Karpas-422 (cell line): ENCODE measurements at regions not wholly inside any gene's neighbourhood (a gene's known extent, or its start where the extent isn't known, plus 50 kb on each side); places are given as distances from the start of the nearest gene placed in this dataset.
"Not testable (repeated sequence)": the region's sequence is repeated elsewhere in the genome, so short reads cannot be mapped to it uniquely, and the experiment has no call there.

Experiments
- DNase-seq: peaks from one replicate; pipeline ENCODE4 v3.0.0-alpha.2; 2015
- H2AFZ ChIP-seq: fragments of 200-600 bp; sonication (generic); 2 replicates; pipeline ENCODE4 v1.6.1; 2014; ENCODE audit warnings: antibody characterized with exemption, low read length, mixed read lengths
- H3K27ac ChIP-seq: fragments of 200-600 bp; sonication (generic); 2 replicates; pipeline ENCODE4 v1.5.1; 2014; ENCODE audit warnings: mild to moderate bottlenecking, low read length, moderate library complexity
- H3K27me3 ChIP-seq: fragments of 200-600 bp; sonication (generic); 2 replicates; pipeline ENCODE4 v1.6.1; 2014; ENCODE audit warnings: low read length, mixed read lengths
- H3K36me3 ChIP-seq: fragments of 200-600 bp; sonication (generic); 2 replicates; pipeline ENCODE4 v1.6.1; 2014; ENCODE audit warnings: low read length, mixed read lengths; ENCODE audit not compliant: insufficient read depth
- H3K4me1 ChIP-seq: fragments of 200-600 bp; sonication (generic); 2 replicates; pipeline ENCODE4 v1.6.1; 2014; ENCODE audit warnings: mild to moderate bottlenecking, low read length, mixed read lengths
- H3K4me2 ChIP-seq: fragments of 200-600 bp; sonication (generic); 2 replicates; pipeline ENCODE4 v1.6.1; 2014; ENCODE audit warnings: low read length, low read depth, mild to moderate bottlenecking; ENCODE audit not compliant: poor library complexity, severe bottlenecking
- H3K4me3 ChIP-seq: fragments of 200-600 bp; sonication (generic); 2 replicates; pipeline ENCODE4 v1.5.1; 2014; ENCODE audit warnings: mild to moderate bottlenecking, antibody characterized with exemption, low read length, mixed read lengths
- H3K79me2 ChIP-seq: fragments of 200-600 bp; sonication (generic); 2 replicates; pipeline ENCODE4 v1.6.1; 2014; ENCODE audit warnings: mild to moderate bottlenecking, low read length, mixed read lengths
- H3K9ac ChIP-seq: fragments of 200-600 bp; sonication (generic); 2 replicates; pipeline ENCODE4 v1.6.0; 2014; ENCODE audit warnings: low read length
- H3K9me2 ChIP-seq: fragments of 200-600 bp; sonication (generic), shearing (Covaris generic); replicated peaks from 2 replicates; pipeline ENCODE4 v1.6.0; 2014; ENCODE audit warnings: mild to moderate bottlenecking, low read length, moderate library complexity; ENCODE audit not compliant: insufficient read depth
- H3K9me3 ChIP-seq: fragments of 300-700, 200-600 bp; sonication (generic); 2 replicates; pipeline ENCODE4 v1.6.1; 2014; ENCODE audit warnings: low read length, mixed read lengths
- H4K20me1 ChIP-seq: fragments of 200-600 bp; sonication (generic); 2 replicates; pipeline ENCODE4 v1.6.1; 2014; ENCODE audit warnings: mild to moderate bottlenecking, antibody characterized with exemption, low read length, low read depth; ENCODE audit not compliant: insufficient read depth

DNA sequence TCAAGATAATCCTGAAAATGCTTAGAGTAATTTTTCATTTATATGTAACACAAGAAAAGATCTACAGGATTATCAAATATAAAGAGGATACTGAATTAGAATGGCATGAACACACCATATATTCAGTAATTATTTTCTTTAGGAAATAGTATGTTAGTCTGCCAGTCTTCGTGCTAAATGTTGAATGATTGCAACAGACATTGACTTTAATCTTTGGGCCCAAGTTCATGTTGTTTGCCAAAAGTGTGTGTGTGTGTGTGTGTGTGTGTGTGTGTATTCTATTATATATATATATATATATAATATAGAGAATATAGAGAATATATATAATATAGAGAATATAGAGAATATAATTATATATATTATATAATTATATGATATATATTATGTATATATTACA is 186.6 kb downstream of the TMEM47 start:
- no peaks in the 10 kb centered on the region for H3K79me2 ChIP-seq
- no peaks in the 10 kb centered on the region for H3K4me1 ChIP-seq
- H3K4me3 ChIP-seq = no peak overlapping the region
- no peaks in the 10 kb centered on the region for H3K36me3 ChIP-seq
- no peak overlapping the region for H2AFZ ChIP-seq
- no peak overlapping the region for H3K4me2 ChIP-seq
- H3K27me3 ChIP-seq = no peaks in the 10 kb centered on the region
- H3K9ac ChIP-seq = no peak overlapping the region
- DNase-seq = no peak
- H3K27ac ChIP-seq = no peak overlapping the region
- no peaks in the 10 kb centered on the region for H4K20me1 ChIP-seq
- no peaks in the 10 kb centered on the region for H3K9me2 ChIP-seq
- H3K9me3 ChIP-seq = peaks cover 6% of the 10 kb centered on the region; the same call in 1 of the 2 replicates

- Histone ChIP-seq H3K27me3 (no peaks in the 10 kb centered on the region), H4K20me1 (no peaks in the 10 kb centered on the region), H3K9ac (no peak overlapping the region), H3K36me3 (no peaks in the 10 kb centered on the region), H3K4me2 (no peak overlapping the region), H2AFZ (no peak overlapping the region), H3K9me2 (no peaks in the 10 kb centered on the region), H3K79me2 (no peaks in the 10 kb centered on the region), H3K4me1 (no peaks in the 10 kb centered on the region), H3K9me3 (peaks cover 13% of the 10 kb centered on the region), H3K4me3 (no peak overlapping the region), H3K27ac (no peak overlapping the region)
- no peak for DNase-seq
Observed at GRCh38 chrX:34467437-34467836, 189.6 kb downstream of the TMEM47 start.

- not testable (repeated sequence) for H4K20me1 ChIP-seq, H3K4me3 ChIP-seq, H3K79me2 ChIP-seq, DNase-seq, H3K36me3 ChIP-seq, H3K9ac ChIP-seq, H3K4me1 ChIP-seq, H3K9me2 ChIP-seq, H2AFZ ChIP-seq, H3K27me3 ChIP-seq, H3K27ac ChIP-seq, H3K4me2 ChIP-seq
- H3K9me3 ChIP-seq = peaks cover 16% of the 10 kb centered on the region
Observed at GRCh38 chrX:34463220-34463619, 193.9 kb downstream of the TMEM47 start.

- not testable (repeated sequence) for H3K79me2 ChIP-seq, H4K20me1 ChIP-seq, H3K27me3 ChIP-seq, H3K27ac ChIP-seq, H3K9me2 ChIP-seq, H3K9ac ChIP-seq, H3K4me3 ChIP-seq, H3K4me1 ChIP-seq, H2AFZ ChIP-seq, DNase-seq, H3K4me2 ChIP-seq, H3K36me3 ChIP-seq
- H3K9me3 ChIP-seq = peaks cover 31% of the 10 kb centered on the region
Observed at GRCh38 chrX:34457850-34458249, 199.2 kb downstream of the TMEM47 start.

DNA sequence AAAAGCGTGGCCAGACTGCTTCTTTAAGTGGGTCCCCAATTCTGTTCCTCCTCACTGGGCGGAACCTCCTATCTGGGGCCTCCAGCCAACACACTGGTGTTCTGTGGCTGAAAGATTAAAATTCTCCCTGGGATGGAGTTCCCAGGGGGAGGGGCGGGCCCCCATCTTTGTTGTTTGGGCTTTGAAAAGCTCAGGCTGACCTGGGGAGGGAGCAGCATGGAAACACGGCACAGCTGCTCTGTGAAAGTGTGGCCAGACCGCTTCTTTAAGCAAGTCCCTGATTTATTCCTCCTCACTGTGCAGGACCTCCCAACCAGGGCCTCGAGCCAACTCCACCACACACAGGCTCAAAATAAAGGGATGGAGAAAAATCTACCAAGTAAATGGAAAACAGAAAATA is 219.5 kb downstream of the TMEM47 start:
- Histone ChIP-seq H3K4me1 (no peaks in the 10 kb centered on the region), H3K4me3 (no peak overlapping the region), H3K4me2 (no peak overlapping the region), H3K9ac (no peak overlapping the region), H3K9me3 (peaks cover 18% of the 10 kb centered on the region), H3K27ac (no peak overlapping the region), H2AFZ (no peak overlapping the region), H3K27me3 (no peaks in the 10 kb centered on the region), H3K36me3 (no peaks in the 10 kb centered on the region), H4K20me1 (no peaks in the 10 kb centered on the region), H3K9me2 (no peaks in the 10 kb centered on the region), H3K79me2 (no peaks in the 10 kb centered on the region)
- DNase-seq = no peak

- Histone ChIP-seq H3K27me3 (no peaks in the 10 kb centered on the region), H3K9ac (no peak overlapping the region), H3K79me2 (no peaks in the 10 kb centered on the region), H3K4me3 (no peak overlapping the region), H3K27ac (no peak overlapping the region), H3K9me3 (peaks cover 20% of the 10 kb centered on the region; the same call in 1 of the 2 replicates), H2AFZ (no peak overlapping the region), H3K9me2 (no peaks in the 10 kb centered on the region), H3K4me1 (no peaks in the 10 kb centered on the region), H3K4me2 (no peak overlapping the region), H3K36me3 (no peaks in the 10 kb centered on the region), H4K20me1 (no peaks in the 10 kb centered on the region)
- DNase-seq = no peak
Observed at GRCh38 chrX:34426334-34426733, 230.8 kb downstream of the TMEM47 start.

- Histone ChIP-seq H3K79me2 (no peaks in the 10 kb centered on the region), H3K4me3 (no peak overlapping the region), H3K27me3 (no peaks in the 10 kb centered on the region), H3K4me2 (no peak overlapping the region), H4K20me1 (no peaks in the 10 kb centered on the region), H3K9ac (no peak overlapping the region), H3K36me3 (no peaks in the 10 kb centered on the region), H3K9me3 (peaks cover 12% of the 10 kb centered on the region), H3K9me2 (no peaks in the 10 kb centered on the region), H3K27ac (no peak overlapping the region), H2AFZ (no peak overlapping the region), H3K4me1 (no peaks in the 10 kb centered on the region)
- DNase-seq = no peak
Observed at GRCh38 chrX:34406580-34406979, 250.5 kb downstream of the TMEM47 start.

GRCh38 chrX:34404386-34405070 is 252.6 kb downstream of the TMEM47 start:
- H3K9me3 ChIP-seq = peaks cover 12% of the 10 kb centered on the region
- H4K20me1 ChIP-seq = no peaks in the 10 kb centered on the region
- H3K9ac ChIP-seq = no peak overlapping the region
- H3K27ac ChIP-seq = no peak overlapping the region
- H3K36me3 ChIP-seq = no peaks in the 10 kb centered on the region
- H3K9me2 ChIP-seq = no peaks in the 10 kb centered on the region
- H3K4me1 ChIP-seq = no peaks in the 10 kb centered on the region
- H2AFZ ChIP-seq = no peak overlapping the region
- no peaks in the 10 kb centered on the region for H3K79me2 ChIP-seq
- H3K27me3 ChIP-seq = no peaks in the 10 kb centered on the region
- no peak overlapping the region for H3K4me3 ChIP-seq
- H3K4me2 ChIP-seq = no peak overlapping the region
- no peak for DNase-seq
